IMR-90 (cell line): ENCODE measurements at regions not wholly inside any gene's neighbourhood (a gene's known extent, or its start where the extent isn't known, plus 50 kb on each side); places are given as distances from the start of the nearest gene placed in this dataset.

ENCODE experiments used
- ATAC-seq: fragments of 200-7000 bp; cut with Tn5 transposase; 2 replicates; pipeline ENCODE4 v1.9.1; 2020; ENCODE audit warnings: low read depth, mild to moderate bottlenecking, moderate library complexity
- BruUV-seq: library from RNA; stranded (reverse); fragments of 400-500 nt; replicated peaks from 2 replicates; lab custom pipeline; 2021; lab: Mats Ljungman, UMichigan
- CTCF ChIA-PET: fragments of 300-600 bp; formaldehyde crosslinking; extraction: SDS; loops from one replicate; lab custom pipeline; 2021; ENCODE audit warnings: antibody characterized with exemption; lab: Yijun Ruan, JAX
- POLR2A ChIA-PET: fragments of 300-600 bp; sonication (Branson Sonifier 250); formaldehyde crosslinking; loops from one replicate; lab custom pipeline; 2022; ENCODE audit warnings: antibody characterized with exemption; ENCODE audit not compliant: unreplicated experiment; lab: Charles Lee
- DNase-seq: peaks from one replicate; pipeline ENCODE4 v3.0.0; 2013
- H2AFZ ChIP-seq: replicated peaks from 2 replicates; pipeline ENCODE3; 2013; ENCODE audit warnings: low read length, mild to moderate bottlenecking; ENCODE audit not compliant: poor library complexity
- H2AK5ac ChIP-seq: 2 replicates; pipeline ENCODE4 v1.6.1; 2013; ENCODE audit warnings: low read depth, low read length, inconsistent platforms
- H2AK9ac ChIP-seq: replicated peaks from 2 replicates; pipeline ENCODE3; 2013; ENCODE audit warnings: mild to moderate bottlenecking, low read depth, low read length, moderate library complexity; ENCODE audit not compliant: poor library complexity
- H2BK120ac ChIP-seq: 2 replicates; pipeline ENCODE4 v1.6.1; 2013; ENCODE audit warnings: low read depth, low read length, inconsistent platforms
- H2BK15ac ChIP-seq: 3 replicates; pipeline ENCODE4 v1.6.1; 2013; ENCODE audit warnings: low read depth, low read length, inconsistent platforms
- H2BK20ac ChIP-seq: 2 replicates; pipeline ENCODE4 v1.6.1; 2013; ENCODE audit warnings: low read depth, mild to moderate bottlenecking, inconsistent platforms, low read length, moderate library complexity
- H2BK5ac ChIP-seq: 2 replicates; pipeline ENCODE4 v1.6.1; 2013; ENCODE audit warnings: mild to moderate bottlenecking, low read depth, low read length, inconsistent platforms; ENCODE audit not compliant: poor library complexity, severe bottlenecking
- H3K14ac ChIP-seq: replicated peaks from 2 replicates; pipeline ENCODE4 v1.6.1; 2013; ENCODE audit warnings: low read depth, low read length, inconsistent platforms
- H3K18ac ChIP-seq: 2 replicates; pipeline ENCODE4 v1.6.1; 2013; ENCODE audit warnings: low read depth, low read length, control low read depth
- H3K23ac ChIP-seq: 2 replicates; pipeline ENCODE4 v1.6.1; 2013; ENCODE audit warnings: low read depth, low read length, inconsistent platforms
- H3K27ac ChIP-seq: 2 replicates; pipeline ENCODE4 v1.5.1; 2013; ENCODE audit warnings: mild to moderate bottlenecking, control low read depth, low read length; ENCODE audit not compliant: insufficient read depth
- H3K27me3 ChIP-seq: 2 replicates; pipeline ENCODE4 v1.6.1; 2013; ENCODE audit warnings: low read length; ENCODE audit not compliant: control insufficient read depth, insufficient read depth
- H3K36me3 ChIP-seq: 2 replicates; pipeline ENCODE4 v1.6.1; 2013; ENCODE audit warnings: low read length, mixed read lengths; ENCODE audit not compliant: control insufficient read depth, insufficient read depth
- H3K4ac ChIP-seq: 2 replicates; pipeline ENCODE4 v1.6.1; 2013; ENCODE audit warnings: low read depth, low read length, inconsistent platforms
- H3K4me1 ChIP-seq: 2 replicates; pipeline ENCODE4 v1.6.1; 2013; ENCODE audit warnings: low read length, mixed read lengths; ENCODE audit not compliant: control insufficient read depth, insufficient read depth
- H3K4me2 ChIP-seq: 2 replicates; pipeline ENCODE4 v1.6.1; 2013; ENCODE audit warnings: low read depth, mild to moderate bottlenecking, control low read depth, low read length, moderate library complexity
- H3K4me3 ChIP-seq: 2 replicates; pipeline ENCODE4 v1.5.1; 2013; ENCODE audit warnings: low read depth, mild to moderate bottlenecking, control low read depth, low read length, moderate library complexity; ENCODE audit not compliant: insufficient read depth
- H3K56ac ChIP-seq: 2 replicates; pipeline ENCODE4 v1.6.1; 2013; ENCODE audit warnings: low read length, inconsistent platforms; ENCODE audit not compliant: insufficient read depth; ENCODE audit errors: extremely low read depth
- H3K79me1 ChIP-seq, 2 experiments: 2 replicates each; pipeline ENCODE4 v1.6.1; 2013; ENCODE audit warnings: low read length in 2 of 2, inconsistent platforms in 1 of 2, low read depth in 1 of 2
- H3K9ac ChIP-seq: 2 replicates; pipeline ENCODE4 v1.6.1; 2013; ENCODE audit warnings: low read depth, low read length, control low read depth
- H3K9me1 ChIP-seq: 2 replicates; pipeline ENCODE4 v1.6.1; 2013; ENCODE audit warnings: low read length, inconsistent platforms; ENCODE audit not compliant: insufficient read depth
- H3K9me3 ChIP-seq: 2 replicates; pipeline ENCODE4 v1.6.1; 2013; ENCODE audit warnings: low read length; ENCODE audit not compliant: control insufficient read depth, insufficient read depth
- H4K20me1 ChIP-seq: 2 replicates; pipeline ENCODE4 v1.6.1; 2013; ENCODE audit warnings: low read length, inconsistent platforms; ENCODE audit not compliant: insufficient read depth
- H4K5ac ChIP-seq: 2 replicates; pipeline ENCODE4 v1.6.1; 2013; ENCODE audit warnings: mild to moderate bottlenecking, low read depth, low read length, control low read depth
- H4K8ac ChIP-seq, 2 experiments: 2 replicates each; pipeline ENCODE4 v1.6.1; 2013; ENCODE audit warnings: low read depth in 2 of 2, low read length in 2 of 2, control low read depth in 1 of 2, inconsistent platforms in 1 of 2
- H4K91ac ChIP-seq: 2 replicates; pipeline ENCODE4 v1.6.1; 2013; ENCODE audit warnings: low read depth, low read length, inconsistent platforms; ENCODE audit not compliant: insufficient read depth
- BHLHE40 ChIP-seq: fragments of 150-350 bp; IDR thresholded peaks from 2 replicates; pipeline ENCODE4 v1.6.1; 2016; ENCODE audit warnings: mild to moderate bottlenecking, low read depth, low read length
- CEBPB ChIP-seq: IDR thresholded peaks from 2 replicates; pipeline ENCODE4 v1.6.1; 2012; ENCODE audit warnings: low read depth, low read length, improper control_type of control experiment
- CHD1 ChIP-seq: IDR thresholded peaks from 2 replicates; pipeline ENCODE4 v1.6.1; 2012; ENCODE audit warnings: low read depth, low read length, improper control_type of control experiment
- ELK1 ChIP-seq: fragments of 150-350 bp; IDR thresholded peaks from 2 replicates; pipeline ENCODE4 v1.6.1; 2016; ENCODE audit warnings: low read depth, mild to moderate bottlenecking, low read length, moderate library complexity, borderline replicate concordance
- MAZ ChIP-seq: IDR thresholded peaks from 2 replicates; pipeline ENCODE4 v1.6.1; 2012; ENCODE audit warnings: low read depth, mild to moderate bottlenecking, low read length, improper control_type of control experiment, moderate library complexity, borderline replicate concordance
- NFE2L2 ChIP-seq: fragments of 150-350 bp; IDR thresholded peaks from 2 replicates; pipeline ENCODE4 v1.6.1; 2016; ENCODE audit warnings: low read depth, mild to moderate bottlenecking, low read length
- POLR2A ChIP-seq: IDR thresholded peaks from 2 replicates; pipeline ENCODE4 v1.6.1; 2012; ENCODE audit warnings: mild to moderate bottlenecking, low read depth, low read length
- RAD21 ChIP-seq: IDR thresholded peaks from 2 replicates; pipeline ENCODE4 v1.6.1; 2012; ENCODE audit warnings: low read length, improper control_type of control experiment
- RCOR1 ChIP-seq: IDR thresholded peaks from 2 replicates; pipeline ENCODE4 v1.6.1; 2012; ENCODE audit warnings: mild to moderate bottlenecking, low read length, improper control_type of control experiment; ENCODE audit not compliant: insufficient replicate concordance
- RFX5 ChIP-seq: IDR thresholded peaks from 2 replicates; pipeline ENCODE4 v1.8.0; 2012; ENCODE audit warnings: low read depth, mild to moderate bottlenecking, low read length, moderate library complexity
- USF2 ChIP-seq: fragments of 150-350 bp; IDR thresholded peaks from 2 replicates; pipeline ENCODE4 v1.6.1; 2017; ENCODE audit warnings: mild to moderate bottlenecking, antibody characterized with exemption, low read length, low read depth
- WGBS, 2 experiments: methylation state at CpG; one replicate each; pipeline versions ENCODE4 v1.1.5 to v1.1.7; 2013; ENCODE audit warnings: missing lambda C conversion rate in 2 of 2; ENCODE audit not compliant: insufficient read length in 1 of 2; ENCODE audit errors: extremely low coverage in 2 of 2; 5-methylcytosine and 5-hydroxymethylcytosine counted together
- dilution Hi-C: fragments of 300-500 bp; cut with HindIII; formaldehyde crosslinking; loops from one replicate; pipeline ENCODE4 v1.14.3; 2018; ENCODE audit warnings: low sequenced_read_pairs; ENCODE audit not compliant: unreplicated experiment
- in situ Hi-C: fragments of 300-500 bp; cut with MboI; formaldehyde crosslinking; loops from 3 replicates; pipeline ENCODE4 v1.14.3; 2019; ENCODE audit warnings: low sequenced_read_pairs, inconsistent platforms, mixed read lengths
- intact Hi-C: fragments of 100-400 bp; cut with micrococcal nuclease; formaldehyde crosslinking; loops from 2 replicates; pipeline ENCODE4 v1.10.0; 2022

- Histone ChIP-seq H2BK20ac (no peak overlapping the region), H4K5ac (no peak overlapping the region), H2AFZ (no peak overlapping the region), H3K4me2 (no peak overlapping the region), H3K4ac (no peak overlapping the region), H2AK5ac (no peak overlapping the region), H3K9me1 (no peaks in the 10 kb centered on the region), H2AK9ac (no peak overlapping the region), H3K14ac (no peak overlapping the region), H2BK120ac (no peak overlapping the region), H4K8ac (no peak overlapping the region), H3K9ac (no peak overlapping the region), H3K79me1 (no peaks in the 10 kb centered on the region), H3K4me3 (no peak overlapping the region), H3K56ac (no peak overlapping the region), H4K20me1 (no peaks in the 10 kb centered on the region), H3K27ac (no peak overlapping the region), H2BK15ac (no peak overlapping the region), H3K18ac (no peak overlapping the region), H2BK5ac (no peak overlapping the region), H3K4me1 (no peaks in the 10 kb centered on the region), H3K23ac (no peak overlapping the region), H4K91ac (no peak overlapping the region), H3K36me3 (no peaks in the 10 kb centered on the region), H3K27me3 (peaks cover 3% of the 10 kb centered on the region; the same call in 1 of the 2 replicates), H3K9me3 (no peaks in the 10 kb centered on the region)
- TF ChIP-seq RCOR1, result no peak
- no peak for TF ChIP-seq POLR2A
- no peak for TF ChIP-seq CEBPB
- no peak for TF ChIP-seq RAD21
- TF ChIP-seq RFX5, result no peak
- TF ChIP-seq USF2, result no peak
- no peak for TF ChIP-seq ELK1
- no peak for TF ChIP-seq BHLHE40
- TF ChIP-seq NFE2L2, result no peak
- TF ChIP-seq MAZ, result no peak
- TF ChIP-seq CHD1, result no peak
- ChIA-PET CTCF (interaction anchor here (1.4 kb wide), 1 partner anchor 237 kb away, joined by 9 read pairs; no protein-coding TSS in a partner anchor), POLR2A (no interaction called here)
- intact Hi-C loops (no loop called here), dilution Hi-C loops (no loop called here), in situ Hi-C loops (loop anchor here (5.0 kb wide), 1 partner anchor 131 kb away; no protein-coding TSS in a partner anchor)
- BruUV-seq, result no TSS peak
- DNase-seq (no peak), ATAC-seq (no peak)
- WGBS, 2 experiments, result no CpG with 5 or more reads among the region's 3 CpGs
Measured at GRCh38 chr4:106503116-106504050, 134.8 kb upstream of the GIMD1 start.
